ENCODE measurements at regions not wholly inside any gene's neighbourhood (a gene's known extent, or its start where the extent isn't known, plus 50 kb on each side); places are given as distances from the start of the nearest gene placed in this dataset.
"Not testable (repeated sequence)": the region's sequence is repeated elsewhere in the genome, so short reads cannot be mapped to it uniquely, and the experiment has no call there.

DNA sequence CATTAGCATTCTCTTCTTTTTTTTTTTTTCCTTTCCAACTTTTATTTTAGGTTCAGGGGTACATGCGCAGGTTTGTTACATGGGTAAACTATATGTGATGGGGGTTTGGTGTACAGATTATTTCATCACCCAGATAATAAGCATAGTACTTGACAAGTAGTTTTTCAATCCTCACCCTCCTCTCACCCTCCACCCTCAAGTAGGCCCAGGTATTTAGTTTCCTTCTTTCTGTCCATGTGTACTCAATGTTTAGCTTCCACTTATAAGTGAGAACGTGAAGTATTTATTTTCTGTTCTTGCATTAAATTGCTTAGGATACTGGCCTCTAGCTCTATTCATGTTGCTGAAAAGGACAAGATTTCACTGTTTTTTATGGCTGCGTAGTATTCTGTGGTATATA, 140.8 kb upstream of the PGRMC2 start:
- Histone ChIP-seq H3K4me3 (ENCODE audit: low read depth in 1 of 5, low read length in 5 of 5) (peak overlapping the region in 2 of 5 donors; percentile 16 to 38), H3K9me3 (ENCODE audit: control insufficient read depth in 5 of 5, low read length in 5 of 5) (peaks cover 0 to 3% (median 0%) of the 10 kb centered on the region in 5 donors), H3K27ac (ENCODE audit: low read depth, low read length) (no peak overlapping the region)

DNA sequence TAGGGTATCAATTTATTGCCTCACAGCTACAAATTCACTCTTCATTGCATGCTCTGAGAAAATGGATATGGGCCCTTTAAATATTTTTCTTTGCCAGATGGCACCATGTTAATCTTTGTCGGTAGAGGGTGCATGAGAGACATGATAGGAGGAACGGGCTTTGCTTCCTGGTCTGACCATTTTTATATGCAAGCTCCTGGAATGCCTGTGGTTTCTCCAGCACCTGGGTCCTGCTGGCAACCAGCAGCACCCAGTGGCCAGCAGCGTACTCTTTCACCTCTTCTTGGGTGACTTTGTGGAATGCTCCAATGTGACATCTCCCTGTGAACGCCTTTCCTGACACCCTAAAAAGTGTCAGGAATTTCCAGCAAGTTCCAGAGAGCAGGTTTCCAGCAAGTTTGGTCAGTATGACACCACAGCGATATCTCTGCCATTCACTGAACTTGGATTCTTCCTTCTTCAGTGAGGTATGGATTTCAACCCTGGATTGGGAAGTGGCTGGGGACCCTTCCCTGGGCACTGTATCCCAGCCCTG, 140.3 kb upstream of the PGRMC2 start:
- Histone ChIP-seq H3K4me3 (ENCODE audit: low read depth in 1 of 5, low read length in 5 of 5) (peak overlapping the region in 4 of 5 donors; percentile 16 to 48 (median 32)), H3K27ac (ENCODE audit: low read depth, low read length) (no peak overlapping the region), H3K9me3 (ENCODE audit: control insufficient read depth in 5 of 5, low read length in 5 of 5) (peaks cover 0 to 3% (median 0%) of the 10 kb centered on the region in 5 donors), H3K4me1 (ENCODE audit: control insufficient read depth in 5 of 5, insufficient read depth in 5 of 5, low read length in 5 of 5) (peaks cover 0 to 16% (median 4%) of the 10 kb centered on the region in 5 donors), H3K36me3 (ENCODE audit: control insufficient read depth in 5 of 5, insufficient read depth in 5 of 5, low read length in 5 of 5) (peaks cover 0 to 5% (median 0%) of the 10 kb centered on the region in 5 donors), H3K27me3 (ENCODE audit: control insufficient read depth in 5 of 5, insufficient read depth in 4 of 5, low read length in 5 of 5) (no peaks in the 10 kb centered on the region), H3K9ac (ENCODE audit: low read length in 5 of 5) (no peak overlapping the region)

More for the DNA sequence above, 140.8 kb upstream of the PGRMC2 start:
- Histone ChIP-seq H3K36me3 (ENCODE audit: control insufficient read depth in 5 of 5, insufficient read depth in 5 of 5, low read length in 5 of 5) (peaks cover 0 to 5% (median 0%) of the 10 kb centered on the region in 5 donors), H3K27me3 (ENCODE audit: control insufficient read depth in 5 of 5, insufficient read depth in 4 of 5, low read length in 5 of 5) (no peaks in the 10 kb centered on the region), H3K4me1 (ENCODE audit: control insufficient read depth in 5 of 5, insufficient read depth in 5 of 5, low read length in 5 of 5) (peaks cover 0 to 16% (median 4%) of the 10 kb centered on the region in 5 donors), H3K9ac (ENCODE audit: low read length in 5 of 5) (no peak overlapping the region)

DNA sequence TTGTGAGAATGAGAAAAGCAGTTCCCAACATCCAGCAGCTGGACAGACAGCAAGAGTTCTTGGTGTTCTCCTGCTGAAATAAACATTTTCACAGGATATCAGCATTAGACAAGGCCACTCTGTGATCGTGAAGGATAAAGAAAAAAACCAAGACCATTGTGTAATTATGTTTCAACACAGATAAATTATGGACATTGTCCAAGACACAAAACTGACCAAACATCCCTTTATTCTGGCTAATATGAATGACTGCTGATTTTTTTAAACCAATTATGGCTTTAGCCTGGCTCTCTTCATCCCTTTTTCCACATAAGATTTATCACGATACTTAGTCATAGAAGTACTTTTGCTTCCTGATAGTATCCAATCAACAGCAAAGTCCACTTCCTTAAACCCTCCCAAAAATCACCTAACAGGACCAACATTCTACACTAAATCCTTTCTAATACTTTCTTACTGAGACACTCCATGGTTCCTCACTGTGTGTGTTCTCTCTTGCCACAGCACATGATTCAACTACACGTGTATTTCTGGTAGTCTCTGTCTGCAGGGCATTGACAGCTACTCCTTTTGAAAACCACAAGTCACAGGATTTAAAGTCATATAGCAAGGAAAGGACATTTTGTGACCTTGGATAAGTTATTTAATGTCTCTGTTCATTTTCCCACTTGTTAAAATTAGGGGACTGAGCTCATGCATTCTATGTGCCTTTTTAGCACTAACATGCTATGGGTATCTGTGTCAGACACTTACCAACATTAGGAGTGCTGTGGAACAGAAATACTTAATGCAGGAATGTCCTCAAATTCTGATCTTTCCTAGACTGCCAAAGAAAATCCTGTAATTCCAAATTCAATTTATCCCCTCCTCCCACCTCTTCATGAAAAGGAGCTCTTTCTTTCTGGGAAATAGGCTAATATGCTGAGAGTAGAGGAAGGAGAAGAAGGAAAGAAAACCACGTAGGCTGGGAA, 137.2 kb upstream of the PGRMC2 start:
- Histone ChIP-seq H3K27ac (ENCODE audit: low read depth, low read length) (no peak overlapping the region), H3K9ac (ENCODE audit: low read length in 5 of 5) (no peak overlapping the region), H3K4me1 (ENCODE audit: control insufficient read depth in 5 of 5, insufficient read depth in 5 of 5, low read length in 5 of 5) (peaks cover 0 to 16% (median 4%) of the 10 kb centered on the region in 5 donors), H3K27me3 (ENCODE audit: control insufficient read depth in 5 of 5, insufficient read depth in 4 of 5, low read length in 5 of 5) (no peaks in the 10 kb centered on the region), H3K4me3 (ENCODE audit: low read depth in 1 of 5, low read length in 5 of 5) (no peak overlapping the region), H3K9me3 (ENCODE audit: control insufficient read depth in 5 of 5, low read length in 5 of 5) (no peaks in the 10 kb centered on the region), H3K36me3 (ENCODE audit: control insufficient read depth in 5 of 5, insufficient read depth in 5 of 5, low read length in 5 of 5) (peaks cover 0 to 5% (median 0%) of the 10 kb centered on the region in 5 donors)

DNA sequence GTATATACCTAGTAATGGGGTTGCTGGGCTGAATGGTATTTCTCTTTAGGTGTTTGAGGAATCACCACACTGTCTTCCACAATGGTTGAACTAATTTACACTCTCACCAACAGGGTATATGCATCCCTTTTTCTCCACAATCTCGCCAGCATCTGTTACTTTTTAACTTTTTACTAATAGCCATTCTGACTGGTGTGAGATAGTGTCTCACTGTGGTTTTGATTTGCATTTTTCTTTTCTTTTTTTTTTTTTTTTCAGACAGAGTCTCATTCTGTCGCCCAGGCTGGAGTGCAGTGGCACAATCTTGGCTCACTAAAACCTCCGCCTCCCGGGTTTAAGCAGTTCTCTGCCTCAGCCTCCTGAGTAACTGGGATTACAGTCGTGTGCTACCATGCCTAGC, 134.7 kb upstream of the PGRMC2 start:
- H3K4me3 ChIP-seq (ENCODE audit: low read depth in 1 of 5, low read length in 5 of 5); H3K9me3 ChIP-seq (ENCODE audit: control insufficient read depth in 5 of 5, low read length in 5 of 5); H3K27me3 ChIP-seq (ENCODE audit: control insufficient read depth in 5 of 5, insufficient read depth in 4 of 5, low read length in 5 of 5): not testable (repeated sequence)

DNA sequence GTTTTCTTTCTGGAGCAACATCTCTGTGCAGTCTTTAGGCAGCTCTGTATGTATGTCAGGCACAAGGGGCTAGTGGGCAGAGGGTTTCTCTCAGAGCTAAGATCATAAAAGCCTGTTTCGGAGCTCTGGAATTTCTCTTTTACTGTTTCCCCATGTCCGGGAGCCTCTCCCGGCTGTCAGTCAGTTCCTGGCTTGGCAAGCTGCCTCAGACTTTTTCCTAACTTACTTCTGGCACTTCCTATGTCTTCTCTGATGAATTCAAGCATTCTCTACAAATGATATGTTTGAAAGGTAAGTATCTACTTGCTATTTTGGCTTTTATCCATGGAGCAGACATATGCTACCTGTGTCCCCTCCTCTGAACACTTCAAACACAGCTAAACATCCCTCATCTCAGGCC, 129.3 kb upstream of the PGRMC2 start:
- Histone ChIP-seq H3K27me3 (ENCODE audit: control insufficient read depth in 5 of 5, insufficient read depth in 4 of 5, low read length in 5 of 5) (no peaks in the 10 kb centered on the region), H3K36me3 (ENCODE audit: control insufficient read depth in 5 of 5, insufficient read depth in 5 of 5, low read length in 5 of 5) (no peaks in the 10 kb centered on the region), H3K9me3 (ENCODE audit: control insufficient read depth in 5 of 5, low read length in 5 of 5) (no peaks in the 10 kb centered on the region)

More for the DNA sequence above, 134.7 kb upstream of the PGRMC2 start:
- not testable (repeated sequence) for H3K9ac ChIP-seq (ENCODE audit: low read length in 5 of 5); H3K36me3 ChIP-seq (ENCODE audit: control insufficient read depth in 5 of 5, insufficient read depth in 5 of 5, low read length in 5 of 5); H3K27ac ChIP-seq (ENCODE audit: low read depth, low read length)
- H3K4me1 ChIP-seq (ENCODE audit: control insufficient read depth in 5 of 5, insufficient read depth in 5 of 5, low read length in 5 of 5) = peaks cover 0 to 11% (median 4%) of the 10 kb centered on the region in 5 donors

DNA sequence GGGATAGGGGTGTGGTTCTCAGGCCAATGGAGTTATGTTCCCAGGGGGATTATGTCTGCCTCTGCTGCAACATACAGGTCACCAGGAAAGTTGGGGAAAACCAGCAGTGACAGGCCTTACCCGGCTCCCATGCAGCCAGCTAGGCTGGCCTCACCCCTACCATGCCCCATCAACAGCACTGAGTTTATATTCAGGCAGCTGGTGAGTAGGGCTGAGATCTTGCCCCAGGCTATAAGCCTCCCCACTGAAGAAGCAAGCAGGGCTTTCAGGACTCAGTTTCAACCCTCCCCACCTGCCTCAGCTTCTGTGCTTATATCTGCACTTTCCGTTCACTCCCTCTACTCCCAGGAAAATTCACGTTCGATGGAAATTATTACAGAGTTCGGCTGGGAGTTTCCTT, 122.4 kb upstream of the PGRMC2 start:
- Histone ChIP-seq H3K4me1 (ENCODE audit: control insufficient read depth in 5 of 5, insufficient read depth in 5 of 5, low read length in 5 of 5) (no peaks in the 10 kb centered on the region), H3K9me3 (ENCODE audit: control insufficient read depth in 5 of 5, low read length in 5 of 5) (no peaks in the 10 kb centered on the region), H3K27ac (ENCODE audit: low read depth, low read length) (no peak overlapping the region), H3K9ac (ENCODE audit: low read length in 5 of 5) (no peak overlapping the region), H3K4me3 (ENCODE audit: low read depth in 1 of 5, low read length in 5 of 5) (no peak overlapping the region), H3K27me3 (ENCODE audit: control insufficient read depth in 5 of 5, insufficient read depth in 4 of 5, low read length in 5 of 5) (no peaks in the 10 kb centered on the region), H3K36me3 (ENCODE audit: control insufficient read depth in 5 of 5, insufficient read depth in 5 of 5, low read length in 5 of 5) (no peaks in the 10 kb centered on the region)

More for the DNA sequence above, 129.3 kb upstream of the PGRMC2 start:
- H3K4me1 ChIP-seq (ENCODE audit: control insufficient read depth in 5 of 5, insufficient read depth in 5 of 5, low read length in 5 of 5) = peaks cover 0 to 10% (median 7%) of the 10 kb centered on the region in 5 donors
- no peak overlapping the region for H3K27ac ChIP-seq (ENCODE audit: low read depth, low read length)
- H3K9ac ChIP-seq (ENCODE audit: low read length in 5 of 5) = peak overlapping the region in 3 of 5 donors; percentile 31 to 63 (median 37)
- peak overlapping the region; percentile 34 to 53 (median 48) for H3K4me3 ChIP-seq (ENCODE audit: low read depth in 1 of 5, low read length in 5 of 5)

DNA sequence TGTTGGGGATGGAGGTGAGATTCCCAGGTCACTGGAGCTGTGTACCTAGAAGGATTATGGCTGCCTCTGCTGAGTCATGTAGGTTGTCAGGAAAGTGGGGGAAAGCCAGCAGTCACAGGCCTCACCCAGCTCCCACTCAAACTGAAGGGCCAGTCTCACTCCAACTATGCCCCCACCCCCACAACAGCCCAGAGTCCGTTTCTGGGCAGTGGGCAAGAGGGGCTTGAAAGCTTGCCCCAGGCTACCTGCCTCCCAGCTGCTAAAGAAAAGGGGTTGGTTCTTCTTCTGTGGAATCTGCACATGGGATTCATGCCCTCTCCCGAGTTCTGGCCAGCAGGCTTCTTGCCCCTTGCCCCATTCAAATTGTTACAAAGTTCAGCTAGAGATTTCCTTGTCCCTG, 116.0 kb upstream of the PGRMC2 start:
- no peaks in the 10 kb centered on the region for H3K36me3 ChIP-seq (ENCODE audit: control insufficient read depth in 5 of 5, insufficient read depth in 5 of 5, low read length in 5 of 5)
- no peak overlapping the region for H3K27ac ChIP-seq (ENCODE audit: low read depth, low read length)
- H3K9ac ChIP-seq (ENCODE audit: low read length in 5 of 5) = no peak overlapping the region
- H3K4me1 ChIP-seq (ENCODE audit: control insufficient read depth in 5 of 5, insufficient read depth in 5 of 5, low read length in 5 of 5) = no peaks in the 10 kb centered on the region
- H3K4me3 ChIP-seq (ENCODE audit: low read depth in 1 of 5, low read length in 5 of 5) = peak overlapping the region in 1 of 5 donors; percentile 15
- no peaks in the 10 kb centered on the region for H3K27me3 ChIP-seq (ENCODE audit: control insufficient read depth in 5 of 5, insufficient read depth in 4 of 5, low read length in 5 of 5)
- peaks cover 0 to 6% (median 0%) of the 10 kb centered on the region in 5 donors for H3K9me3 ChIP-seq (ENCODE audit: control insufficient read depth in 5 of 5, low read length in 5 of 5)

DNA sequence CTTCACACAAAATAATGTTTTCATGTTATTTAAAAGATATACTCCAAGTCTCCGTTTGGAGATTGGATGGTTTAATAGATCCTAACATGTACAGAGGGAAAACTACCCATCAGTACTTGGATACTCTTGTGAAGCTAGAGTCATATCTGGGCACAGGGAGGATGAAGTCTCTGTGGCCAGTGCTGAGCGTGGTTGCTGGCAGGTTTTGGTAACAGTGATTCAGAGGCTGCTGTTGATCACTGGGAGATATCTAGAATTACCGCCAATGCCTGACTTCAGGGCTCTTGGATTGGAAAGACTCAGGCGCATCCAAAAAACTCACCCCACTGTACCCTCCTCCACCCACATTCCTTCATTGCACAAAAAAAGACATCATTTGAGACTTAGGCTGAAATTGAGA, 107.2 kb upstream of the PGRMC2 start:
- H3K9ac ChIP-seq (ENCODE audit: low read length in 5 of 5) = no peak overlapping the region
- H3K9me3 ChIP-seq (ENCODE audit: control insufficient read depth in 5 of 5, low read length in 5 of 5) = peaks cover 0 to 4% (median 0%) of the 10 kb centered on the region in 5 donors
- H3K27me3 ChIP-seq (ENCODE audit: control insufficient read depth in 5 of 5, insufficient read depth in 4 of 5, low read length in 5 of 5) = no peaks in the 10 kb centered on the region
- H3K36me3 ChIP-seq (ENCODE audit: control insufficient read depth in 5 of 5, insufficient read depth in 5 of 5, low read length in 5 of 5) = no peaks in the 10 kb centered on the region
- H3K4me1 ChIP-seq (ENCODE audit: control insufficient read depth in 5 of 5, insufficient read depth in 5 of 5, low read length in 5 of 5) = peaks cover 0 to 19% (median 13%) of the 10 kb centered on the region in 5 donors
- no peak overlapping the region for H3K4me3 ChIP-seq (ENCODE audit: low read depth in 1 of 5, low read length in 5 of 5)
- peak overlapping the region; percentile 51 for H3K27ac ChIP-seq (ENCODE audit: low read depth, low read length)

DNA sequence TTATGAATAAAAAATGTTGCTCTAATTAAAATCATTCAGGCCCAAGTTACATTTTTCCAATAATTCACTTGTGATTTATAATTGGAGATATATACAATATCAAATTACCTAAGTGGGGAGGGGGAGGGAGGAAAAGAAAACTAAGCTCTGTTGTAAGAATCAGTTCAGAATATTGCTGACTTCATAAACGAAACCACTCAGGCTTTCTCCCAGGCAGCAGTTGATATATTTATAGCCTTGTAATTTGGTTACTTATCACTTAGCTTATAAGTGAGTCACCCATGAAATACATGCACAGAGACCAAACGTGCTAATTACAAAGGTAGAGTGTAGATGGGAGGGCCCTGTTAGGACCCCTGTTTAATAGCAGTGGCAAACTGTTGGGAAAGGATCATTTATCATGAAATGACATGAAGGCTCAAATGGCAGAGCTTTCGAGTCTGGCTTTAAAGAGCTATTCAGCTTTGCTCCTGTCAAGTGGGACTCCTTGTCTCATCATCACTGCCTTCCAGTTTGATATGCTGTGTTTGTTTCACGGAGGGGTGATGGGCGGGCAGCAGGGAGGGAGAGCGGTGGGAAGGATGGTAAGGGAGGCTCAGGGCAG, 105.6 kb upstream of the PGRMC2 start:
- Histone ChIP-seq H3K9ac (ENCODE audit: low read length in 5 of 5) (peak overlapping the region in 2 of 5 donors; percentile 2 to 6), H3K27ac (ENCODE audit: low read depth, low read length) (peak overlapping the region; percentile 51), H3K4me1 (ENCODE audit: control insufficient read depth in 5 of 5, insufficient read depth in 5 of 5, low read length in 5 of 5) (peaks cover 0 to 25% (median 14%) of the 10 kb centered on the region in 5 donors), H3K36me3 (ENCODE audit: control insufficient read depth in 5 of 5, insufficient read depth in 5 of 5, low read length in 5 of 5) (no peaks in the 10 kb centered on the region), H3K4me3 (ENCODE audit: low read depth in 1 of 5, low read length in 5 of 5) (no peak overlapping the region), H3K9me3 (ENCODE audit: control insufficient read depth in 5 of 5, low read length in 5 of 5) (peaks cover 0 to 4% (median 0%) of the 10 kb centered on the region in 5 donors), H3K27me3 (ENCODE audit: control insufficient read depth in 5 of 5, insufficient read depth in 4 of 5, low read length in 5 of 5) (no peaks in the 10 kb centered on the region)
